Memory B cell (primary cell): ENCODE measurements at regions not wholly inside any gene's neighbourhood (a gene's known extent, or its start where the extent isn't known, plus 50 kb on each side); places are given as distances from the start of the nearest gene placed in this dataset.
"Not testable (repeated sequence)": the region's sequence is repeated elsewhere in the genome, so short reads cannot be mapped to it uniquely, and the experiment has no call there.

Experiments used
- ATAC-seq: fragments of 150-1000 bp; cut with Tn5 transposase; 2 replicates; pipeline ENCODE4 v1.10.0; 2021; ENCODE audit warnings: low read depth, mild to moderate bottlenecking, moderate library complexity
- DNase-seq, 2 donors: peaks; one replicate each; pipeline ENCODE4 v3.0.0; 2022; ENCODE audit warnings: low spot score in 2 of 2
- H3K27ac Mint-ChIP-seq: one replicate; pipeline ENCODE4 v1.8.0; 2022; ENCODE audit warnings: mild to moderate bottlenecking, moderate library complexity, mixed read lengths
- H3K27me3 Mint-ChIP-seq: one replicate; pipeline ENCODE4 v1.8.0; 2022; ENCODE audit warnings: mixed read lengths
- H3K36me3 Mint-ChIP-seq: one replicate; pipeline ENCODE4 v1.8.0; 2022; ENCODE audit warnings: mild to moderate bottlenecking, mixed read lengths
- H3K4me1 Mint-ChIP-seq: one replicate; pipeline ENCODE4 v1.8.0; 2022; ENCODE audit warnings: mixed read lengths
- H3K4me3 Mint-ChIP-seq: one replicate; pipeline ENCODE4 v1.8.0; 2022; ENCODE audit warnings: mild to moderate bottlenecking, moderate library complexity, mixed read lengths
- H3K9me3 Mint-ChIP-seq: one replicate; pipeline ENCODE4 v1.8.0; 2022; ENCODE audit warnings: mixed read lengths

- H3K9me3 Mint-ChIP-seq = peaks cover 4% of the 10 kb centered on the region
- DNase-seq = no peak
- ATAC-seq = no peak
- H3K4me3 Mint-ChIP-seq = no peak overlapping the region
- H3K4me1 Mint-ChIP-seq = no peaks in the 10 kb centered on the region
- no peaks in the 10 kb centered on the region for H3K27me3 Mint-ChIP-seq
- no peak overlapping the region for H3K27ac Mint-ChIP-seq
- H3K36me3 Mint-ChIP-seq = no peaks in the 10 kb centered on the region
Measured at GRCh38 chr7:9031386-9031785, 598.0 kb downstream of the NXPH1 start.

GRCh38 chr7:9036080-9036479, 602.7 kb downstream of the NXPH1 start:
- Mint-ChIP-seq H3K27me3 (no peaks in the 10 kb centered on the region), H3K9me3 (no peaks in the 10 kb centered on the region), H3K27ac (no peak overlapping the region), H3K36me3 (no peaks in the 10 kb centered on the region), H3K4me1 (no peaks in the 10 kb centered on the region), H3K4me3 (no peak overlapping the region)
- ATAC-seq = no peak
- no peak for DNase-seq

GRCh38 chr7:9071160-9071762, 637.9 kb downstream of the NXPH1 start:
- no peak for ATAC-seq
- Mint-ChIP-seq H3K27me3 (no peaks in the 10 kb centered on the region), H3K36me3 (no peaks in the 10 kb centered on the region), H3K27ac (no peak overlapping the region), H3K9me3 (peaks cover 11% of the 10 kb centered on the region), H3K4me1 (no peaks in the 10 kb centered on the region), H3K4me3 (no peak overlapping the region)
- no peak for DNase-seq

GRCh38 chr7:9075774-9076173, 642.4 kb downstream of the NXPH1 start:
- H3K27me3 Mint-ChIP-seq, H3K4me1 Mint-ChIP-seq, ATAC-seq, H3K4me3 Mint-ChIP-seq, H3K27ac Mint-ChIP-seq, DNase-seq, H3K36me3 Mint-ChIP-seq, H3K9me3 Mint-ChIP-seq: not testable (repeated sequence)

- Mint-ChIP-seq H3K4me1 (no peaks in the 10 kb centered on the region), H3K27me3 (no peaks in the 10 kb centered on the region), H3K9me3 (no peaks in the 10 kb centered on the region), H3K36me3 (no peaks in the 10 kb centered on the region), H3K4me3 (no peak overlapping the region), H3K27ac (no peak overlapping the region)
- ATAC-seq (no peak), DNase-seq (no peak)
Measured at GRCh38 chr7:9082203-9082602, 648.8 kb downstream of the NXPH1 start.

GRCh38 chr7:9083837-9084236, 650.4 kb downstream of the NXPH1 start:
- no peak for ATAC-seq
- Mint-ChIP-seq H3K4me3 (no peak overlapping the region), H3K9me3 (no peaks in the 10 kb centered on the region), H3K27ac (no peak overlapping the region), H3K4me1 (no peaks in the 10 kb centered on the region), H3K36me3 (no peaks in the 10 kb centered on the region), H3K27me3 (no peaks in the 10 kb centered on the region)
- DNase-seq = no peak

- Mint-ChIP-seq H3K4me3 (no peak overlapping the region), H3K27ac (no peak overlapping the region), H3K27me3 (no peaks in the 10 kb centered on the region), H3K9me3 (peaks cover 6% of the 10 kb centered on the region), H3K36me3 (no peaks in the 10 kb centered on the region), H3K4me1 (no peaks in the 10 kb centered on the region)
- ATAC-seq (no peak), DNase-seq (no peak)
Measured at GRCh38 chr7:9091282-9091681, 657.9 kb downstream of the NXPH1 start.

GRCh38 chr7:9097565-9098060, 664.2 kb downstream of the NXPH1 start:
- ATAC-seq = no peak

GRCh38 chr7:9100289-9100688, 666.9 kb downstream of the NXPH1 start:
- Mint-ChIP-seq H3K9me3 (peaks cover 5% of the 10 kb centered on the region), H3K27me3 (no peaks in the 10 kb centered on the region), H3K4me1 (no peaks in the 10 kb centered on the region), H3K27ac (no peak overlapping the region), H3K4me3 (no peak overlapping the region), H3K36me3 (no peaks in the 10 kb centered on the region)
- DNase-seq (no peak), ATAC-seq (no peak)

More at GRCh38 chr7:9097565-9098060, 664.2 kb downstream of the NXPH1 start:
- peaks cover 7% of the 10 kb centered on the region for H3K9me3 Mint-ChIP-seq
- no peaks in the 10 kb centered on the region for H3K27me3 Mint-ChIP-seq
- no peaks in the 10 kb centered on the region for H3K36me3 Mint-ChIP-seq
- H3K27ac Mint-ChIP-seq = no peak overlapping the region
- H3K4me3 Mint-ChIP-seq = no peak overlapping the region
- no peaks in the 10 kb centered on the region for H3K4me1 Mint-ChIP-seq
- no peak for DNase-seq

GRCh38 chr7:9102846-9103245, 669.4 kb downstream of the NXPH1 start:
- ATAC-seq = no peak
- no peaks in the 10 kb centered on the region for H3K36me3 Mint-ChIP-seq
- H3K4me3 Mint-ChIP-seq = no peak overlapping the region
- H3K27me3 Mint-ChIP-seq = no peaks in the 10 kb centered on the region
- no peak overlapping the region for H3K27ac Mint-ChIP-seq
- no peak for DNase-seq
- H3K4me1 Mint-ChIP-seq = no peaks in the 10 kb centered on the region
- H3K9me3 Mint-ChIP-seq = peaks cover 2% of the 10 kb centered on the region

GRCh38 chr7:9106747-9107146, 673.3 kb downstream of the NXPH1 start:
- H3K4me3 Mint-ChIP-seq = no peak overlapping the region
- no peaks in the 10 kb centered on the region for H3K27me3 Mint-ChIP-seq
- H3K9me3 Mint-ChIP-seq = peaks cover 12% of the 10 kb centered on the region
- no peak overlapping the region for H3K27ac Mint-ChIP-seq
- DNase-seq (no peak), ATAC-seq (no peak)
- no peaks in the 10 kb centered on the region for H3K36me3 Mint-ChIP-seq
- no peaks in the 10 kb centered on the region for H3K4me1 Mint-ChIP-seq

GRCh38 chr7:9120331-9120730, 686.9 kb downstream of the NXPH1 start:
- DNase-seq = no peak
- Mint-ChIP-seq H3K4me1 (no peaks in the 10 kb centered on the region), H3K4me3 (no peak overlapping the region), H3K27ac (no peak overlapping the region), H3K27me3 (no peaks in the 10 kb centered on the region), H3K36me3 (no peaks in the 10 kb centered on the region), H3K9me3 (peaks cover 4% of the 10 kb centered on the region)
- ATAC-seq = no peak

GRCh38 chr7:9124320-9124719, 690.9 kb downstream of the NXPH1 start:
- ATAC-seq (no peak), DNase-seq (no peak)
- Mint-ChIP-seq H3K4me1 (no peaks in the 10 kb centered on the region), H3K27me3 (no peaks in the 10 kb centered on the region), H3K4me3 (no peak overlapping the region), H3K9me3 (peaks cover 7% of the 10 kb centered on the region), H3K27ac (no peak overlapping the region), H3K36me3 (no peaks in the 10 kb centered on the region)

- Mint-ChIP-seq H3K4me1 (no peaks in the 10 kb centered on the region), H3K27ac (no peak overlapping the region), H3K36me3 (no peaks in the 10 kb centered on the region), H3K9me3 (peaks cover 7% of the 10 kb centered on the region), H3K27me3 (no peaks in the 10 kb centered on the region), H3K4me3 (no peak overlapping the region)
- ATAC-seq (no peak), DNase-seq (no peak)
Measured at GRCh38 chr7:9125246-9125645, 691.8 kb downstream of the NXPH1 start.

GRCh38 chr7:9127901-9128300, 694.5 kb downstream of the NXPH1 start:
- no peaks in the 10 kb centered on the region for H3K27me3 Mint-ChIP-seq
- H3K4me1 Mint-ChIP-seq = no peaks in the 10 kb centered on the region
- H3K4me3 Mint-ChIP-seq = no peak overlapping the region
- no peak for ATAC-seq
- no peak overlapping the region for H3K27ac Mint-ChIP-seq
- no peak for DNase-seq
- H3K36me3 Mint-ChIP-seq = no peaks in the 10 kb centered on the region
- H3K9me3 Mint-ChIP-seq = peaks cover 8% of the 10 kb centered on the region
